ENCODE measurements at regions not wholly inside any gene's neighbourhood (a gene's known extent, or its start where the extent isn't known, plus 50 kb on each side); places are given as distances from the start of the nearest gene placed in this dataset.

DNA sequence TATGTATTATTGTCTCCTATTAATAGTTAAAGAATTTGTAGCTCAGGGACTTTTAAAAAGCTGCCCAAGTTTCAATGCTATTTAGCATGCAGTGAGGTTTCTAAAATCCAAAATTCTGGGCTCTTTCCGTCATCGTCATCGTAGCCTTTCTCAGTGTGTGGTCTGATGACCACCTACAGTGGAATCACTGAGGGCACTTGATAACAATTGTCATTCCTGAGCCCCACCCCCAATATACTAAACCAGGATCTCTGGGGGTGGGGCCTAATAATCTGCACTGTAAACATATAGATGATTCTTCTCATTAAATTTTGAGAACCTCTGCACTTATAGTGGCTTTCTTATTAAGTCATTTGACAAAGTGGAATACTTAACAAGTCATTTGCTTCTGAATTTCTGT is 674.8 kb downstream of the PLPP3 start:
- peaks cover 0 to 1% of the 10 kb centered on the region in 2 donors for H3K9me3 Mint-ChIP-seq
- no peak for ATAC-seq (replicated peaks in 1 of 2)
- H3K4me3 Mint-ChIP-seq, result no peak overlapping the region
- H3K27ac Mint-ChIP-seq, result no peak overlapping the region
- no peaks in the 10 kb centered on the region for H3K36me3 Mint-ChIP-seq (ENCODE audit: insufficient read depth in 2 of 2)
- H3K4me1 Mint-ChIP-seq (ENCODE audit: low read depth), result no peaks in the 10 kb centered on the region
- H3K27me3 Mint-ChIP-seq (ENCODE audit: low read depth), result no peaks in the 10 kb centered on the region
- no peak for DNase-seq

DNA sequence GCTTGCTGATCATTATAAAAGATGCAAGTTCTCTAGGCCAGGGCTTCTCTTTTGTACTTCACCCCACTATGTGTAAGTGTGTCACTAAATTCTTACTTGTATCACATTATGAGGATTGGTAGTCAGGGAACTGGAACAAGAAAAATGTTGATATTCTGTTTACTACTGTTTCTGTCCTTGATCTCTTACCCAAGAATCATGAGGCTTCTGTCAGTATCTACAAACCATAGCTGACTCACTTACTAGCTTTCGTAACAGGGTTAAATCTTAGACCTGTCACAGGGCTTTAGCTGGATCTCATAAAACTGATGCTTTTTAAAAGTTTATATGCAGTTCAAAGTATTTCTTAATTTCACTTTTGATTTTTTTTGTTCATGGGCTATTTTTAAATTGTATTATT is 681.2 kb downstream of the PLPP3 start:
- H3K27me3 Mint-ChIP-seq (ENCODE audit: low read depth), result no peaks in the 10 kb centered on the region
- H3K36me3 Mint-ChIP-seq (ENCODE audit: insufficient read depth in 2 of 2), result no peaks in the 10 kb centered on the region
- H3K27ac Mint-ChIP-seq, result no peak overlapping the region
- no peak for ATAC-seq (replicated peaks in 1 of 2)
- no peaks in the 10 kb centered on the region for H3K4me1 Mint-ChIP-seq (ENCODE audit: low read depth)
- DNase-seq, result no peak
- peaks cover 0 to 6% of the 10 kb centered on the region in 2 donors for H3K9me3 Mint-ChIP-seq
- no peak overlapping the region for H3K4me3 Mint-ChIP-seq

DNA sequence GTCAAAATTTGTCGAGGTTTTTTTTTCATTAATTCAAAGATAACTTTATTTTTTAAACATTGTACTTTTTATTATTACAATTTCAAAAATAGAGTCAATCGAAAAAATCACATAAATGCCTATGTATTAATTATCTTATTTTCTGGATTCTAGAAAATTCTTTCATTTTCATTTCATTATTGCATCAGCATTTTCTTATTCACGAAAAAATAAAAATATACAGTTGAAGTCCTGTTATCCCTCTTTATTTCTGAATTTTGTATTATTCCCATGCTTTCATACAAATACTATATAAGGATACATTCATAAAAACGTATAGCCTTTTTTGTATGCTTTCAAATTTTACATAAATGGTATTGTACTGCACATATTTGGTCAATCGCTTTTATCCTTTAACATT is 681.0 kb upstream of the USP24 start:
- Mint-ChIP-seq H3K4me3 (no peak overlapping the region), H3K27me3 (ENCODE audit: low read depth) (peaks cover 5% of the 10 kb centered on the region), H3K9me3 (peaks cover 11 to 12% of the 10 kb centered on the region in 2 donors), H3K4me1 (ENCODE audit: low read depth) (no peaks in the 10 kb centered on the region), H3K36me3 (ENCODE audit: insufficient read depth in 2 of 2) (peaks cover 2 to 4% of the 10 kb centered on the region in 2 donors), H3K27ac (no peak overlapping the region)
- DNase-seq, result no peak
- no peak for ATAC-seq (replicated peaks in 1 of 2)

DNA sequence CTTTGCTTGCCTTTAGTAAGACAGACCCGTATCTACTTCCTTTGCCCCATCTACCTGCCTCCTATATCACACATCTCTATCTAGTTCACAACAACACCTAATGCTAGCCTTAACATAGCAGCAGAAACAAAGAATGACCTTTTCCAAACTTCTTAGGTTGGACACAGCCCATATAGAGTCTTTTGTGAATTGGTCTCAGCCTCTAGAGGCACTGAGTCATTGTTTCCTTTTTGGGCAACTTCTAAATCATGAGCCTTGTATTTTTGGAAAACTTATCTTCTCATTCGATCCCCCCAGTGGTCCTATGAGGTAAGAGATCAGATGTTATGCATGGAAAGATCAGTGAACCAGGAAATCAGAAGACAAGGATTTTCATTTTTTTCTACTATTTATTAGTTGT is 679.4 kb upstream of the USP24 start:
- no peak for ATAC-seq (replicated peaks in 1 of 2)
- Mint-ChIP-seq H3K27ac (no peak overlapping the region), H3K4me3 (no peak overlapping the region), H3K9me3 (peaks cover 12% of the 10 kb centered on the region in 2 donors), H3K27me3 (ENCODE audit: low read depth) (peaks cover 5% of the 10 kb centered on the region), H3K36me3 (ENCODE audit: insufficient read depth in 2 of 2) (peaks cover 2 to 4% of the 10 kb centered on the region in 2 donors), H3K4me1 (ENCODE audit: low read depth) (no peaks in the 10 kb centered on the region)
- DNase-seq, result no peak

DNA sequence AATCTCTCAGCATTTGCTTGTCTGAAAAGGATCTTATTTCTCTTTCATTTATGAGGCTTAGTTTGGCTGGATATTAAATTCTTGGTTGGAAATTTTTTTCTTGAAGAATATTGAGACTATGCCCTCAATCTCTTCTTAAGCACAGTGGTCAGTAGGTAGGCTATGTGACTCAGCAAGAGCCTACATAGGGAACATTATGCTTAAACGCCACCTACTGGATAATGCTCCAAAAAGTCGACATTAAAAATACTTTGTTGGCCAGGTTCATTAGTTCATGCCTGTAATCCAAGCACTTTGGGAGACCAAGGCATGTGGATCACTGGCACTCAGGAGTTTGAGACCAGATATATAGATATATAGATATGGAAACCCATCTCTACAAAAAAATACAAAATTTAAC is 678.0 kb upstream of the USP24 start:
- ATAC-seq (replicated peaks in 1 of 2) (no peak), DNase-seq (no peak)
- H3K4me1 Mint-ChIP-seq (ENCODE audit: low read depth), result no peaks in the 10 kb centered on the region
- H3K36me3 Mint-ChIP-seq (ENCODE audit: insufficient read depth in 2 of 2), result peaks cover 2 to 6% of the 10 kb centered on the region in 2 donors
- no peak overlapping the region for H3K4me3 Mint-ChIP-seq
- peaks cover 5% of the 10 kb centered on the region for H3K27me3 Mint-ChIP-seq (ENCODE audit: low read depth)
- H3K9me3 Mint-ChIP-seq, result peaks cover 8 to 12% of the 10 kb centered on the region in 2 donors
- no peak overlapping the region for H3K27ac Mint-ChIP-seq

DNA sequence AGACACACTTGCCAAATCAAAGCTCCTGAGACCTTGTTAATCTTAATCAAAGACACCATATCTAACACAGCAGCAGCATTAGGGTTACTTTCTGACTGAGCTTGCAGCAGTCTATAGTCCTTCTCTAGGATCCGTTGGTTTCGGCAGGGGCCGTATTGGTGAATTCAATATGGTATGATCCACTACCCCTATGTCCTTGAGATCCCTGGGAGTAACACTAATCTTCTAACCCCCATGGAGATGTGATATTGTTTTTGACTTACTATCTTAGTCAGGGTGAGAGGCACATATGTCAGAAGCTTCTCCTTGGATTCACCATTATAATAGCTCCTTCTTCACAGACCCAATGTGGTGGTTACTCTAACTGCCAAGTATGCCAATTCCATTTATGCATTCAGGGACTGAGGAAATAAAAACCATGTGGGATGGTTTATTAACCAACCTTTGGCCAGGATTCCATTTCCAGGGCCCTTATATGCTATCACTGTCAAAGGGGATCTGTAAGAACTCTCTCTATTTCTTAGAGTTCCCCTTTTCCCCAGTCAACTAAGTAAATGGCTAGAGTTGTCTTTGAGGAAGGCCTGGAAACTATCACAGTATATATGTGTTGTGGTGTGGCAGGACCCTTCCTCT is 673.6 kb upstream of the USP24 start:
- DNase-seq (no peak), ATAC-seq (replicated peaks in 1 of 2) (no peak)
- no peak overlapping the region for H3K27ac Mint-ChIP-seq
- H3K4me3 Mint-ChIP-seq, result no peak overlapping the region
- peaks cover 5% of the 10 kb centered on the region for H3K27me3 Mint-ChIP-seq (ENCODE audit: low read depth)
- no peaks in the 10 kb centered on the region for H3K4me1 Mint-ChIP-seq (ENCODE audit: low read depth)
- peaks cover 6 to 12% of the 10 kb centered on the region in 2 donors for H3K9me3 Mint-ChIP-seq
- peaks cover 2 to 6% of the 10 kb centered on the region in 2 donors for H3K36me3 Mint-ChIP-seq (ENCODE audit: insufficient read depth in 2 of 2)

DNA sequence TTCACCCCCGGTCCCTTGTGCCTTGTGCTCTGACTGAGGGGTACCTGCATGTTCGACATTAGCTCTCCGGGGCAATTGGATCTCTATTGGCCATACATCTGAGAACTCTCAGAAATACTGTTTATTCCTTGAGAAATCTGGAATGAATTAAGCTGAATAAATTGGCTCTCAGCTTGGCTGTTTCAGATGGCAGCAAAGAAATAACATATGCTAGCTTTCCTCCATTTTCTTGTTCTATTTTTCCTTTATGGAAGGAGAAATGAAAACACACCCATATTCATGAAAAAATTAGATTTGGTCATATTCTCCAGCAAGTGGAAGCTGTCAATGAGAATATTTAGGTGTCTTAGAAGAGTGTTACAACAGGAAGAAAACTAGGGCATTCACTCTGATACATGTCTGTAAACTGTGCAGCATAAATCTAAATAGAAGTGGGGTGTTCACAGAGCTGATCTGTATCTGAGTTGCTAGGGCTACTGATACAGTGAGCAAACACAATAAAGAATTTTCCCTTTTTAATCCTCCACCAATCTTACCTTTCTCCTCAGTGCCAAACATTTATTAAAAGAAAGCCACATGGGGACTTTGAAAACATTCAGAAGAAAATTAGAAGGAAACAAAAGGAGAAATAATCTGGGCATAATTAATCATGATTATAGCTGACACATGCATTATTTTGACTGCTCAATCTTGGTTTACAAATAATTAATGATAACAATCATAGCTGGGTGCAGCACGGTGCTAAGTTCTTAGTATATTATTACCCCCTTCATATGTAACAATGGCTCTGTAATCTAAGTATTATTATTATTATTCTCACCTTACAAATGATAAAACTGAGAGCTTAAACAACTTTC is 671.9 kb upstream of the USP24 start:
- no peaks in the 10 kb centered on the region for H3K4me1 Mint-ChIP-seq (ENCODE audit: low read depth)
- H3K9me3 Mint-ChIP-seq, result peaks cover 2 to 5% of the 10 kb centered on the region in 2 donors
- H3K36me3 Mint-ChIP-seq (ENCODE audit: insufficient read depth in 2 of 2), result peaks cover 0 to 2% of the 10 kb centered on the region in 2 donors
- peaks cover 3% of the 10 kb centered on the region for H3K27me3 Mint-ChIP-seq (ENCODE audit: low read depth)
- ATAC-seq (replicated peaks in 1 of 2) (no peak), DNase-seq (no peak)
- H3K27ac Mint-ChIP-seq, result no peak overlapping the region
- no peak overlapping the region for H3K4me3 Mint-ChIP-seq

DNA sequence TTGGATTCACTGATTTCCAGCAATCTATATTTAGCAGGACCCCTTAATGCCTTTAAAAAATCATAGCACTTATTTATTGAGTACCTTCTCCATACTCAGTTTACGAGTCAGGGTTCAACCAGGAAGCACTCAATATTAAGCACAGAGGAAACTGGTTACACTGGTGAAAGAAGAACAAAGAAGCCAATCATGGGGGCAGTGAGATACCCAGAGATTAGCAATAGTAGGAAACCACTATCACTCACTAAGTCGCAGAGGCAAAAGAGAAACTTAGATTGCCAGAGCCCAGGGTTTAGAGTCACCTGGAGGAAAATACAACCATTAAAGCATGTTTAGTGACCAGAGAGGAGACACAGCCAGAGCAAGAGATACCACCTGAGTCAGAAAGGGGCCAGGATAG is 670.5 kb upstream of the USP24 start:
- Mint-ChIP-seq H3K36me3 (ENCODE audit: insufficient read depth in 2 of 2) (peaks cover 0 to 2% of the 10 kb centered on the region in 2 donors), H3K27me3 (ENCODE audit: low read depth) (no peaks in the 10 kb centered on the region), H3K4me3 (no peak overlapping the region), H3K27ac (no peak overlapping the region), H3K4me1 (ENCODE audit: low read depth) (no peaks in the 10 kb centered on the region), H3K9me3 (no peaks in the 10 kb centered on the region)
- DNase-seq (no peak), ATAC-seq (replicated peaks in 1 of 2) (no peak)

DNA sequence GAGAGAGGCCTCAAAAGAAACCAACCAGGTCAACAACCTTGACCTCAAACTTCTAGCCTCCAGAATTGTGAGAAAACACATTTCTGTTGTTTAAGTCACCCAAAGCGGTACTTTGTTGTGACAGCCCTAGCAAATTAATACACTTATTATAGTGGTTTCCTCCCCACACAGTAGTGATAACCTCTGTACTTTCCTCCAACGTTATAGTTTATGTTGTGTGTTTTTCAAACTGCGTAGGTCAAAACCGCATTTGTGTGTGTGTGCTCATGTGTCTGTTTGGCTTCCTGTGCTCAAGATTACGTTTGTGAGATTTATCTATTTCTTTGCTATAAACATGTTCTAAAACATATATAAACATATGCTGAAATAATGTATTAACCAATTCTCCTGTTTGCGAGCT is 667.8 kb upstream of the USP24 start:
- no peaks in the 10 kb centered on the region for H3K9me3 Mint-ChIP-seq
- H3K36me3 Mint-ChIP-seq (ENCODE audit: insufficient read depth in 2 of 2), result no peaks in the 10 kb centered on the region
- no peaks in the 10 kb centered on the region for H3K27me3 Mint-ChIP-seq (ENCODE audit: low read depth)
- no peak for ATAC-seq (replicated peaks in 1 of 2)
- no peak overlapping the region for H3K27ac Mint-ChIP-seq
- no peak for DNase-seq
- no peak overlapping the region for H3K4me3 Mint-ChIP-seq
- no peaks in the 10 kb centered on the region for H3K4me1 Mint-ChIP-seq (ENCODE audit: low read depth)

DNA sequence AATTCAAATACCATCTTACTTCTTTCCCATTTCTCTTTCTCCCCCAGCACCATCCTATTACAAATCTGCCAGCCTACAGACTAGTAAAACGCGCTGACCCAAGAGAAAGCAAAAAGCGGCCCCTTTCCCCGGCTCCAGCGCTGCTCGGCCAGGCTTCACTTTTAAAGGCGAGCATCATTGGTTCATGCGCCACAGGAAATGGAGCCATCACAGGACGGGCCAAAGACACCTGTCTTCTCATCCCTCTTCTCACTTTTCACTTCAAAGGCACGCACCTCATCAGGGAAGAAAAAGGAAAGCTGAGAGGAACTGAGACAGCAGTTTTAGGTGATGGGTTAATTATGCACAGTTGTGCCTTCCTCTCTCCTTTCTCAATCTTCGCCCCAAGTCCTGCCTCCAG is 664.2 kb upstream of the USP24 start:
- ATAC-seq (replicated peaks in 1 of 2) (no peak), DNase-seq (no peak)
- Mint-ChIP-seq H3K27ac (no peak overlapping the region), H3K27me3 (ENCODE audit: low read depth) (no peaks in the 10 kb centered on the region), H3K4me1 (ENCODE audit: low read depth) (no peaks in the 10 kb centered on the region), H3K4me3 (no peak overlapping the region), H3K36me3 (ENCODE audit: insufficient read depth in 2 of 2) (no peaks in the 10 kb centered on the region), H3K9me3 (no peaks in the 10 kb centered on the region)

DNA sequence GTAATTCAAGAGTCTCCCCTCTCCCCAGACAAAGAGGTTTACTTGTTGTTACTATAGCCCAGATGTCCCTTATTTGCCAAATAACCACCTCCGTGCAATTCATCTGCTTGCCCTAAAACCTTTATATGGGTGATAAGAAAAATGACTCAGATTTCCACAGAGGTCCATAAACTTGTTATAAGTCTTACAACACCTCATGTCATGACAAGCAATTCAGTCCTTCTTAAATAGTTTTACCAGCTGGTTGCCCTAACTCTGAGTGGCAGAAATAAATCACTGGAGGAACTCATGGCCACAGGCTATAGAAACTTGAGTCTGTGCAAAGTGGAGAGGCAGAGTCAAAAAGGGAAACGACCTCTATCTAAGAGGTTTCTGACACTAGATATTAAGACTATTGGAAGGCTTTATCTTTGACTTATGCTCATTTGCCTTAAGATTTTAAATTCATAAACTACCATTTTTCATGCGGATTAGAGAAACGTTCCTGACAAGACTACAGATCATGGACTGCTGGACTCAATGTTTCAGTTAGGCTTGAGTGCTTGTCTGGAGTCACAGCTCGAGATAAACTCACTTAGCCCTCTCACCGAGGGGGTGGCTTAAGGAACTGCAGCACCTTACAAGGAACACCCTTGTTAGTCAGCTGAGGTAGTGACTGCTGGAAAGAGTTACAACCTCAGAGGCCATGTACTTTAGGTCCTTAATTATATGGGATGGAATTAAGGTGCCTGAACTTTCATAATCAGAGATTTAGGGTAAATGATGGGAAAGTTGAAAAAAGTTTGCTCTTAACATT is 662.5 kb upstream of the USP24 start:
- no peaks in the 10 kb centered on the region for H3K4me1 Mint-ChIP-seq (ENCODE audit: low read depth)
- DNase-seq, result no peak
- H3K27ac Mint-ChIP-seq, result no peak overlapping the region
- H3K4me3 Mint-ChIP-seq, result no peak overlapping the region
- no peaks in the 10 kb centered on the region for H3K36me3 Mint-ChIP-seq (ENCODE audit: insufficient read depth in 2 of 2)
- no peaks in the 10 kb centered on the region for H3K27me3 Mint-ChIP-seq (ENCODE audit: low read depth)
- H3K9me3 Mint-ChIP-seq, result no peaks in the 10 kb centered on the region
- ATAC-seq (replicated peaks in 1 of 2), result no peak

DNA sequence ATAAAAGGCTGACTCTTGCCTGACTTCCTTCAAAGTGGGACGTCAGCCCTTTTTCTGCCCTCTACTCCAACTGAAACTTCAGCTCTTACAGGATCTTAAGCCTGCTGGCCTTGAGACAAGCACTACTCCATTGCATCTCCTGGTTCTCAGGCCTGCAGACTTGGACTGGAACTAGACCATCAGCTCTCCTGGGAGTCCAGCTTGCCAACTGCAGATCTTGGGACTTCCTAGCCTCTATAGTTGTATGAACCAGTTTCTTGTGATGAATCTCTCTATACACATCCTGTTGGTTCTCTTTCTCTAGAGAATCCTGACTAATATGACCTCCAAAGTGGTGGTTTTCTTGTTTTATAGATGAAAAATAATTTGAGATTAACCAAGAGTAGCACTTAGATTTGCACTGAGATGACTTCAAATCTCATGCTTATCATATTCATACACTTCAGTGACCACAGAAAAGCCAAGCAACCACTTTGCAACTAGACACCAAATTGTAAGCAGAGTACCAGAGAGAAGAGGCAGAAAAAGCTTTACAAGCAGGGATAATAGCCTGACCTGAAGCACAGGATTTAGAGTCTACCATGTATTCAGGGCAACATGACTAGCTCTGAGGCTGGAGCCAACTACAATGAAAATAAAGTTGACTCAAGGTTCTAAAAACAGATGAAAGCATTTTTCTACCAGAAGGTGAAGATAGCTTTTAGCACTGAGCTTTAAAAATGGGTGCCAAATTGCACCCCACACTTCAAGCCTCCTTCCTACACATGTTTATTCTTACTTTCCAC is 661.3 kb upstream of the USP24 start:
- no peak overlapping the region for H3K27ac Mint-ChIP-seq
- no peaks in the 10 kb centered on the region for H3K27me3 Mint-ChIP-seq (ENCODE audit: low read depth)
- no peak for DNase-seq
- H3K9me3 Mint-ChIP-seq, result no peaks in the 10 kb centered on the region
- no peaks in the 10 kb centered on the region for H3K36me3 Mint-ChIP-seq (ENCODE audit: insufficient read depth in 2 of 2)
- ATAC-seq (replicated peaks in 1 of 2), result no peak
- H3K4me3 Mint-ChIP-seq, result no peak overlapping the region
- no peaks in the 10 kb centered on the region for H3K4me1 Mint-ChIP-seq (ENCODE audit: low read depth)

All from activated T-cell treated with anti-CD3 and anti-CD28 coated beads, Interleukin-2, amount 50 U/mL, for 72 hours (primary cell).